Activated naive CD8-positive, alpha-beta T cell treated with anti-CD3 and anti-CD28 coated beads for 36 hours (primary cell): ENCODE measurements at regions not wholly inside any gene's neighbourhood (a gene's known extent, or its start where the extent isn't known, plus 50 kb on each side); places are given as distances from the start of the nearest gene placed in this dataset.
"Not testable (repeated sequence)": the region's sequence is repeated elsewhere in the genome, so short reads cannot be mapped to it uniquely, and the experiment has no call there.

ENCODE experiments used
- DNase-seq: peaks from one replicate; pipeline ENCODE4 v3.0.0; 2021
- H3K27ac Mint-ChIP-seq: one replicate; pipeline ENCODE4 v1.8.0; 2022; ENCODE audit warnings: mild to moderate bottlenecking, moderate library complexity, mixed read lengths
- H3K27me3 Mint-ChIP-seq: one replicate; pipeline ENCODE4 v1.8.0; 2022; ENCODE audit warnings: mild to moderate bottlenecking, mixed read lengths
- H3K36me3 Mint-ChIP-seq: one replicate; pipeline ENCODE4 v1.8.0; 2021; ENCODE audit warnings: mild to moderate bottlenecking, mixed read lengths
- H3K4me1 Mint-ChIP-seq: one replicate; pipeline ENCODE4 v1.8.0; 2021; ENCODE audit warnings: mixed read lengths
- H3K4me3 Mint-ChIP-seq: one replicate; pipeline ENCODE4 v1.8.0; 2022; ENCODE audit warnings: mild to moderate bottlenecking, moderate library complexity, mixed read lengths
- H3K9me3 Mint-ChIP-seq: one replicate; pipeline ENCODE4 v1.8.0; 2022; ENCODE audit warnings: mixed read lengths

GRCh38 chr4:181119186-181119585 is 1124.0 kb upstream of the TENM3 start:
- no peaks in the 10 kb centered on the region for H3K27me3 Mint-ChIP-seq
- no peaks in the 10 kb centered on the region for H3K36me3 Mint-ChIP-seq
- no peak overlapping the region for H3K27ac Mint-ChIP-seq
- H3K4me1 Mint-ChIP-seq, result no peaks in the 10 kb centered on the region
- DNase-seq, result no peak
- no peak overlapping the region for H3K4me3 Mint-ChIP-seq
- no peaks in the 10 kb centered on the region for H3K9me3 Mint-ChIP-seq

GRCh38 chr4:181121733-181122132 is 1121.5 kb upstream of the TENM3 start:
- Mint-ChIP-seq H3K27ac (no peak overlapping the region), H3K4me1 (no peaks in the 10 kb centered on the region), H3K4me3 (no peak overlapping the region), H3K27me3 (no peaks in the 10 kb centered on the region), H3K9me3 (no peaks in the 10 kb centered on the region), H3K36me3 (no peaks in the 10 kb centered on the region)
- DNase-seq, result no peak

- Mint-ChIP-seq H3K36me3 (no peaks in the 10 kb centered on the region), H3K4me3 (no peak overlapping the region), H3K27ac (no peak overlapping the region), H3K4me1 (no peaks in the 10 kb centered on the region), H3K27me3 (no peaks in the 10 kb centered on the region), H3K9me3 (peaks cover 20% of the 10 kb centered on the region)
- DNase-seq, result no peak
These were observed 1116.0 kb upstream of the TENM3 start for GRCh38 chr4:181127171-181127570.

- not testable (repeated sequence) for DNase-seq, H3K27ac Mint-ChIP-seq, H3K27me3 Mint-ChIP-seq, H3K4me3 Mint-ChIP-seq, H3K4me1 Mint-ChIP-seq, H3K36me3 Mint-ChIP-seq
- H3K9me3 Mint-ChIP-seq, result peaks cover 21% of the 10 kb centered on the region
These were observed 1112.9 kb upstream of the TENM3 start for GRCh38 chr4:181130317-181130716.

- no peak for DNase-seq
- Mint-ChIP-seq H3K9me3 (peaks cover 1% of the 10 kb centered on the region), H3K27ac (no peak overlapping the region), H3K4me3 (no peak overlapping the region), H3K4me1 (no peaks in the 10 kb centered on the region), H3K27me3 (peaks cover 3% of the 10 kb centered on the region), H3K36me3 (no peaks in the 10 kb centered on the region)
These were observed 1105.9 kb upstream of the TENM3 start for GRCh38 chr4:181137351-181137750.

GRCh38 chr4:181138116-181138515 is 1105.1 kb upstream of the TENM3 start:
- Mint-ChIP-seq H3K36me3 (no peaks in the 10 kb centered on the region), H3K27me3 (peaks cover 8% of the 10 kb centered on the region), H3K27ac (no peak overlapping the region), H3K4me3 (no peak overlapping the region), H3K4me1 (no peaks in the 10 kb centered on the region), H3K9me3 (no peaks in the 10 kb centered on the region)
- DNase-seq, result no peak

GRCh38 chr4:181140037-181140603 is 1103.1 kb upstream of the TENM3 start:
- DNase-seq, result no peak
- H3K27ac Mint-ChIP-seq, result no peak overlapping the region
- no peaks in the 10 kb centered on the region for H3K4me1 Mint-ChIP-seq
- no peak overlapping the region for H3K4me3 Mint-ChIP-seq
- no peaks in the 10 kb centered on the region for H3K36me3 Mint-ChIP-seq
- peaks cover 9% of the 10 kb centered on the region for H3K27me3 Mint-ChIP-seq
- H3K9me3 Mint-ChIP-seq, result no peaks in the 10 kb centered on the region

- no peak overlapping the region for H3K27ac Mint-ChIP-seq
- no peak overlapping the region for H3K4me3 Mint-ChIP-seq
- H3K36me3 Mint-ChIP-seq, result no peaks in the 10 kb centered on the region
- peak; percentile 48 for DNase-seq
- H3K9me3 Mint-ChIP-seq, result no peaks in the 10 kb centered on the region
- no peaks in the 10 kb centered on the region for H3K4me1 Mint-ChIP-seq
- peaks cover 9% of the 10 kb centered on the region for H3K27me3 Mint-ChIP-seq
These were observed 1099.8 kb upstream of the TENM3 start for GRCh38 chr4:181143250-181143854.

- Mint-ChIP-seq H3K36me3 (no peaks in the 10 kb centered on the region), H3K27me3 (peaks cover 9% of the 10 kb centered on the region), H3K9me3 (no peaks in the 10 kb centered on the region), H3K4me1 (no peaks in the 10 kb centered on the region), H3K27ac (no peak overlapping the region), H3K4me3 (no peak overlapping the region)
- no peak for DNase-seq
These were observed 1097.2 kb upstream of the TENM3 start for GRCh38 chr4:181146051-181146450.

- no peaks in the 10 kb centered on the region for H3K36me3 Mint-ChIP-seq
- no peak overlapping the region for H3K4me3 Mint-ChIP-seq
- H3K27me3 Mint-ChIP-seq, result peaks cover 9% of the 10 kb centered on the region
- no peaks in the 10 kb centered on the region for H3K4me1 Mint-ChIP-seq
- no peaks in the 10 kb centered on the region for H3K9me3 Mint-ChIP-seq
- DNase-seq, result no peak
- H3K27ac Mint-ChIP-seq, result no peak overlapping the region
These were observed 1095.7 kb upstream of the TENM3 start for GRCh38 chr4:181147416-181147951.

- no peak for DNase-seq
- Mint-ChIP-seq H3K4me1 (no peaks in the 10 kb centered on the region), H3K27me3 (peaks cover under 1% of the 10 kb centered on the region), H3K9me3 (no peaks in the 10 kb centered on the region), H3K27ac (no peak overlapping the region), H3K4me3 (no peak overlapping the region), H3K36me3 (no peaks in the 10 kb centered on the region)
These were observed 1094.7 kb upstream of the TENM3 start for GRCh38 chr4:181148470-181148869.

GRCh38 chr4:181150191-181150590 is 1093.0 kb upstream of the TENM3 start:
- Mint-ChIP-seq H3K36me3 (no peaks in the 10 kb centered on the region), H3K4me3 (no peak overlapping the region), H3K27ac (no peak overlapping the region), H3K9me3 (no peaks in the 10 kb centered on the region), H3K4me1 (no peaks in the 10 kb centered on the region), H3K27me3 (no peaks in the 10 kb centered on the region)
- DNase-seq, result no peak

GRCh38 chr4:181151856-181152255 is 1091.3 kb upstream of the TENM3 start:
- no peak for DNase-seq
- H3K27me3 Mint-ChIP-seq, result no peaks in the 10 kb centered on the region
- no peak overlapping the region for H3K4me3 Mint-ChIP-seq
- H3K4me1 Mint-ChIP-seq, result no peaks in the 10 kb centered on the region
- H3K9me3 Mint-ChIP-seq, result no peaks in the 10 kb centered on the region
- H3K27ac Mint-ChIP-seq, result no peak overlapping the region
- H3K36me3 Mint-ChIP-seq, result no peaks in the 10 kb centered on the region

GRCh38 chr4:181157647-181158046 is 1085.6 kb upstream of the TENM3 start:
- Mint-ChIP-seq H3K9me3 (no peaks in the 10 kb centered on the region), H3K4me1 (no peaks in the 10 kb centered on the region), H3K27ac (no peak overlapping the region), H3K4me3 (no peak overlapping the region), H3K27me3 (no peaks in the 10 kb centered on the region), H3K36me3 (no peaks in the 10 kb centered on the region)
- no peak for DNase-seq

GRCh38 chr4:181158971-181159370 is 1084.2 kb upstream of the TENM3 start:
- no peak for DNase-seq
- H3K27ac Mint-ChIP-seq, result no peak overlapping the region
- no peaks in the 10 kb centered on the region for H3K27me3 Mint-ChIP-seq
- no peaks in the 10 kb centered on the region for H3K36me3 Mint-ChIP-seq
- H3K9me3 Mint-ChIP-seq, result no peaks in the 10 kb centered on the region
- no peak overlapping the region for H3K4me3 Mint-ChIP-seq
- H3K4me1 Mint-ChIP-seq, result no peaks in the 10 kb centered on the region

- Mint-ChIP-seq H3K36me3 (no peaks in the 10 kb centered on the region), H3K27ac (no peak overlapping the region), H3K4me3 (no peak overlapping the region), H3K4me1 (no peaks in the 10 kb centered on the region), H3K9me3 (no peaks in the 10 kb centered on the region), H3K27me3 (no peaks in the 10 kb centered on the region)
- no peak for DNase-seq
These were observed 1081.5 kb upstream of the TENM3 start for GRCh38 chr4:181161669-181162068.
